Esophagus squamous epithelium (tissue), 4 donors: ENCODE measurements at regions not wholly inside any gene's neighbourhood (a gene's known extent, or its start where the extent isn't known, plus 50 kb on each side); places are given as distances from the start of the nearest gene placed in this dataset.

Experiments used
- POLR2A ChIP-seq, 4 donors: fragments of 450-650 bp; IDR thresholded peaks; one replicate each; pipeline ENCODE4 v1.6.1; 2017; ENCODE audit warnings: antibody characterized with exemption in 4 of 4, mild to moderate bottlenecking in 4 of 4, moderate library complexity in 3 of 4
- TF ChIP-seq, protein P1 (sequence below), 6 experiments: fragments of 450-650 bp in 4 of 6; fragments of 200-600 bp in 2 of 6; sonication (generic) in 2 of 6; IDR thresholded peaks; one replicate each; pipeline ENCODE4 v1.5.1; 2016 to 2019; ENCODE audit warnings: antibody characterized with exemption in 6 of 6, mild to moderate bottlenecking in 4 of 6, moderate library complexity in 4 of 6

DNA sequence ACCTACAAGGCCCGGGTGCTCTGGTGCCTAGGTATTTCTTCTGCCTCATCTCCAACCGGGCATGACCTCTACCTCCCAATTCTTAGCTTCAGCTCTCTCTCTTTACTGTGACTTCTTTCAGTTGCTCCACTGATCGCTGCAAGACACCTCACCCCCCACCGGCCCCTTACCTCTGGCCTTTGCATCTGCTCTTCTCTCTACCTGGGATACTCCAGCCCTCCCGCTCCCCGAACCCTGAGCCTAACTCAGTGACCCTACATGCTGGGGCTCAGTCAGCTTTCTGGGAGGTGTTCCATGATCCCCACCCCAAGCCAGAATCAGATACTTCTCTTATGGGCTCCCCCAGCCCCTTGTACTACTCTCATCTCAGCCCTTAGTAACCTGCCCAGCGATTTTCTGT is 99.6 kb downstream of the EFNB1 start:
- no peak for TF ChIP-seq POLR2A (IDR thresholded peaks at IDR 0.05)
- TF ChIP-seq, protein P1, sequence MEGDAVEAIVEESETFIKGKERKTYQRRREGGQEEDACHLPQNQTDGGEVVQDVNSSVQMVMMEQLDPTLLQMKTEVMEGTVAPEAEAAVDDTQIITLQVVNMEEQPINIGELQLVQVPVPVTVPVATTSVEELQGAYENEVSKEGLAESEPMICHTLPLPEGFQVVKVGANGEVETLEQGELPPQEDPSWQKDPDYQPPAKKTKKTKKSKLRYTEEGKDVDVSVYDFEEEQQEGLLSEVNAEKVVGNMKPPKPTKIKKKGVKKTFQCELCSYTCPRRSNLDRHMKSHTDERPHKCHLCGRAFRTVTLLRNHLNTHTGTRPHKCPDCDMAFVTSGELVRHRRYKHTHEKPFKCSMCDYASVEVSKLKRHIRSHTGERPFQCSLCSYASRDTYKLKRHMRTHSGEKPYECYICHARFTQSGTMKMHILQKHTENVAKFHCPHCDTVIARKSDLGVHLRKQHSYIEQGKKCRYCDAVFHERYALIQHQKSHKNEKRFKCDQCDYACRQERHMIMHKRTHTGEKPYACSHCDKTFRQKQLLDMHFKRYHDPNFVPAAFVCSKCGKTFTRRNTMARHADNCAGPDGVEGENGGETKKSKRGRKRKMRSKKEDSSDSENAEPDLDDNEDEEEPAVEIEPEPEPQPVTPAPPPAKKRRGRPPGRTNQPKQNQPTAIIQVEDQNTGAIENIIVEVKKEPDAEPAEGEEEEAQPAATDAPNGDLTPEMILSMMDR (IDR thresholded peaks at IDR 0.05), result no peak
